Medulla oblongata (tissue), 1 donor: ENCODE measurements at regions not wholly inside any gene's neighbourhood (a gene's known extent, or its start where the extent isn't known, plus 50 kb on each side); places are given as distances from the start of the nearest gene placed in this dataset.

ENCODE experiments used
- DNase-seq: peaks from one replicate; pipeline ENCODE4 v3.0.0-alpha.2; 2015; ENCODE audit errors: extremely low spot score

- DNase-seq, result no peak
Measured at GRCh38 chr5:33322632-33323031, 118.1 kb upstream of the TARS1 start.

- DNase-seq, result no peak
Measured at GRCh38 chr5:33324667-33325307, 116.0 kb upstream of the TARS1 start.

- no peak for DNase-seq
Measured at GRCh38 chr5:33328818-33329217, 111.9 kb upstream of the TARS1 start.

GRCh38 chr5:33329891-33330290, 110.9 kb upstream of the TARS1 start:
- no peak for DNase-seq

GRCh38 chr5:33330426-33330825, 110.3 kb upstream of the TARS1 start:
- no peak for DNase-seq

- DNase-seq, result no peak
Measured at GRCh38 chr5:33330992-33331391, 109.8 kb upstream of the TARS1 start.

- no peak for DNase-seq
Measured at GRCh38 chr5:33332804-33333203, 108.0 kb upstream of the TARS1 start.

GRCh38 chr5:33334829-33335228, 105.9 kb upstream of the TARS1 start:
- no peak for DNase-seq

GRCh38 chr5:33336891-33337636, 103.7 kb upstream of the TARS1 start:
- DNase-seq, result no peak

GRCh38 chr5:33337637-33337992, 103.2 kb upstream of the TARS1 start:
- no peak for DNase-seq

GRCh38 chr5:33338336-33339110, 102.2 kb upstream of the TARS1 start:
- no peak for DNase-seq

GRCh38 chr5:33339413-33339812, 101.4 kb upstream of the TARS1 start:
- no peak for DNase-seq

GRCh38 chr5:33340195-33340594, 100.6 kb upstream of the TARS1 start:
- DNase-seq, result no peak

- DNase-seq, result no peak
Measured at GRCh38 chr5:33341351-33341750, 99.4 kb upstream of the TARS1 start.

- DNase-seq, result no peak
Measured at GRCh38 chr5:33343676-33344327, 97.0 kb upstream of the TARS1 start.

- DNase-seq, result no peak
Measured at GRCh38 chr5:33346534-33346933, 94.2 kb upstream of the TARS1 start.

GRCh38 chr5:33361781-33362180, 79.0 kb upstream of the TARS1 start:
- DNase-seq, result no peak

GRCh38 chr5:33362915-33363314, 77.8 kb upstream of the TARS1 start:
- no peak for DNase-seq

- DNase-seq, result no peak
Measured at GRCh38 chr5:33363537-33363936, 77.2 kb upstream of the TARS1 start.

GRCh38 chr5:33364406-33364805, 76.4 kb upstream of the TARS1 start:
- no peak for DNase-seq

- DNase-seq, result no peak
Measured at GRCh38 chr5:33367416-33367815, 73.3 kb upstream of the TARS1 start.
